Parathyroid adenoma (tissue), 2 donors: ENCODE measurements at regions not wholly inside any gene's neighbourhood (a gene's known extent, or its start where the extent isn't known, plus 50 kb on each side); places are given as distances from the start of the nearest gene placed in this dataset.

ENCODE experiments used
- H2AFZ ChIP-seq: fragments of 300-600 bp; sonication (generic); one replicate; pipeline ENCODE4 v1.7.0; 2017; ENCODE audit warnings: antibody characterized with exemption, mild to moderate bottlenecking
- H3K27ac ChIP-seq: fragments of 300-600 bp; sonication (generic); one replicate; pipeline ENCODE4 v1.7.0; 2017
- H3K27me3 ChIP-seq: fragments of 300-600 bp; sonication (generic); one replicate; pipeline ENCODE4 v1.7.0; 2017; ENCODE audit warnings: low read length; ENCODE audit not compliant: control insufficient read depth, insufficient read depth
- H3K36me3 ChIP-seq: fragments of 300-600 bp; sonication (generic); one replicate; pipeline ENCODE4 v1.7.0; 2017; ENCODE audit warnings: low read length; ENCODE audit not compliant: control insufficient read depth, insufficient read depth
- H3K4me1 ChIP-seq: fragments of 300-600 bp; sonication (generic); one replicate; pipeline ENCODE4 v1.7.0; 2017; ENCODE audit warnings: control low read depth
- H3K4me2 ChIP-seq: fragments of 300-600 bp; sonication (generic); one replicate; pipeline ENCODE4 v1.7.0; 2017; ENCODE audit warnings: low read length
- H3K4me3 ChIP-seq: fragments of 300-600 bp; sonication (generic); one replicate; pipeline ENCODE4 v1.7.0; 2017; ENCODE audit warnings: low read depth, low read length
- H3K79me2 ChIP-seq: fragments of 300-600 bp; sonication (generic); one replicate; pipeline ENCODE4 v1.7.0; 2017; ENCODE audit warnings: control low read depth
- H3K9ac ChIP-seq: fragments of 300-600 bp; sonication (generic); one replicate; pipeline ENCODE4 v1.7.0; 2017; ENCODE audit warnings: mild to moderate bottlenecking
- H3K9me3 ChIP-seq: fragments of 300-600 bp; sonication (generic); one replicate; pipeline ENCODE4 v1.7.0; 2017; ENCODE audit warnings: low read length; ENCODE audit not compliant: control insufficient read depth
- CTCF ChIP-seq: fragments of 300-600 bp; sonication (generic); IDR thresholded peaks from one replicate; pipeline ENCODE4 v1.7.0; 2017; ENCODE audit warnings: antibody characterized with exemption, mild to moderate bottlenecking
- donor health status: primary hyperparathyroidism.

GRCh38 chr14:44154874-44155273 lies 352.2 kb downstream of the FSCB start:
- Histone ChIP-seq H3K79me2 (no peaks in the 10 kb centered on the region), H3K9ac (no peak overlapping the region), H3K27me3 (no peaks in the 10 kb centered on the region), H3K27ac (no peak overlapping the region), H3K4me2 (no peak overlapping the region), H3K4me1 (no peaks in the 10 kb centered on the region), H3K36me3 (no peaks in the 10 kb centered on the region), H3K4me3 (no peak overlapping the region), H2AFZ (no peak overlapping the region), H3K9me3 (no peaks in the 10 kb centered on the region)
- no peak for TF ChIP-seq CTCF

- Histone ChIP-seq H3K9ac (no peak overlapping the region), H3K4me2 (no peak overlapping the region), H3K4me3 (no peak overlapping the region), H3K4me1 (no peaks in the 10 kb centered on the region), H3K27ac (no peak overlapping the region), H3K79me2 (no peaks in the 10 kb centered on the region), H3K36me3 (no peaks in the 10 kb centered on the region), H3K27me3 (no peaks in the 10 kb centered on the region), H3K9me3 (no peaks in the 10 kb centered on the region), H2AFZ (no peak overlapping the region)
- TF ChIP-seq CTCF, result no peak
Measured at GRCh38 chr14:44154446-44154845, 352.6 kb downstream of the FSCB start.

GRCh38 chr14:44151130-44151820 lies 355.8 kb downstream of the FSCB start:
- no peak overlapping the region for H3K4me3 ChIP-seq
- H2AFZ ChIP-seq, result no peak overlapping the region
- H3K27ac ChIP-seq, result no peak overlapping the region
- H3K4me2 ChIP-seq, result no peak overlapping the region
- no peaks in the 10 kb centered on the region for H3K27me3 ChIP-seq
- H3K36me3 ChIP-seq, result no peaks in the 10 kb centered on the region
- H3K79me2 ChIP-seq, result no peaks in the 10 kb centered on the region
- TF ChIP-seq CTCF, result no peak
- no peak overlapping the region for H3K9ac ChIP-seq
- H3K4me1 ChIP-seq, result no peaks in the 10 kb centered on the region
- no peaks in the 10 kb centered on the region for H3K9me3 ChIP-seq

GRCh38 chr14:44149597-44149996 lies 357.5 kb downstream of the FSCB start:
- no peak overlapping the region for H3K27ac ChIP-seq
- H3K4me2 ChIP-seq, result no peak overlapping the region
- H3K9ac ChIP-seq, result no peak overlapping the region
- H3K27me3 ChIP-seq, result no peaks in the 10 kb centered on the region
- H3K9me3 ChIP-seq, result no peaks in the 10 kb centered on the region
- H3K4me1 ChIP-seq, result no peaks in the 10 kb centered on the region
- no peak overlapping the region for H2AFZ ChIP-seq
- TF ChIP-seq CTCF, result no peak
- H3K79me2 ChIP-seq, result no peaks in the 10 kb centered on the region
- H3K36me3 ChIP-seq, result no peaks in the 10 kb centered on the region
- H3K4me3 ChIP-seq, result no peak overlapping the region

- H3K4me2 ChIP-seq, result no peak overlapping the region
- no peak for TF ChIP-seq CTCF
- H3K79me2 ChIP-seq, result no peaks in the 10 kb centered on the region
- no peak overlapping the region for H2AFZ ChIP-seq
- H3K4me3 ChIP-seq, result no peak overlapping the region
- no peak overlapping the region for H3K27ac ChIP-seq
- H3K36me3 ChIP-seq, result no peaks in the 10 kb centered on the region
- no peaks in the 10 kb centered on the region for H3K27me3 ChIP-seq
- H3K9me3 ChIP-seq, result no peaks in the 10 kb centered on the region
- no peak overlapping the region for H3K9ac ChIP-seq
- H3K4me1 ChIP-seq, result no peaks in the 10 kb centered on the region
Measured at GRCh38 chr14:44142006-44142405, 365.1 kb downstream of the FSCB start.
